Stimulated activated CD4-positive, alpha-beta T cell treated with anti-CD3 and anti-CD28 coated beads, Interleukin-1b, Interleukin-23, amount 100 ng/mL, for 48 hours (primary cell): ENCODE measurements at regions not wholly inside any gene's neighbourhood (a gene's known extent, or its start where the extent isn't known, plus 50 kb on each side); places are given as distances from the start of the nearest gene placed in this dataset.

ENCODE experiments used
- DNase-seq: peaks from one replicate; pipeline ENCODE4 v3.0.0-alpha.2; 2020

DNA sequence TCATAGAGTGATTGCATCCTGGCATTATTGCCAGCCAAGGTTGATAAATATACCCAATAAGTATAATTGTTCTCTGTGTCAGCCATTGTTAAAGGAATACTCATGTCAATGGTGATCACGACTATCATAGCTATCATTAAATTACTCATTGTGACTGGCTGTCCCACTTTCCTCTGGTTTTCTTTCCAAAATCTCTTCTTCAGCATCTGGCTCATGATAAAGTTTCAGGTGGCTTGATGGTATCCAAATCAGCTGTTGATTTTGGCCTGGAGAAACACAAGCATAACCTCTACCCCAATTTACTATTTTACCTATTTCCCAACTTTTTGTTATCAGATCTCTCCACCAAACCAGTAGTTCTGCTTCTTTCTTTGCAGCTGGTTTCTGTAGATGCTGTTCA lies 67.1 kb upstream of the SPIN2A start:
- no peak for DNase-seq

DNA sequence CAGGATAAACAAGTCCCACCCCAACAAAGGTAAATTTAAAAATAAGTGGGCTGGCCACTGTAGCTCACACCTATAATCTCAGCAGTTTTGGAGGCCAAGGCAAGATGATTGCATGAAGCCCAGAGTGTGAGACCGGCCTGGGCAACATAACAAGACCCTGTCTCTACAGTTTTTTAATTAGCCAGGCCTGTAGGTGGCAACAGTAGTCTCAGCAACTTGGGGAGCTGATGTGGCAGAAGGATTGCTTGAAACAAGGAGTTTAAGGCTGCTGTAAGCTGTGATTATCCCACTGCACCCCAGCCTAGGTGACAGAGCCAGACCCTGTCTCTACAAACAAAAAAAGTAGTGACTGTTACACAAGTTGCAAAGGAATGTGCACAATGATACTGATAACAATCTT lies 74.6 kb upstream of the FAAH2 start:
- DNase-seq: no peak

DNA sequence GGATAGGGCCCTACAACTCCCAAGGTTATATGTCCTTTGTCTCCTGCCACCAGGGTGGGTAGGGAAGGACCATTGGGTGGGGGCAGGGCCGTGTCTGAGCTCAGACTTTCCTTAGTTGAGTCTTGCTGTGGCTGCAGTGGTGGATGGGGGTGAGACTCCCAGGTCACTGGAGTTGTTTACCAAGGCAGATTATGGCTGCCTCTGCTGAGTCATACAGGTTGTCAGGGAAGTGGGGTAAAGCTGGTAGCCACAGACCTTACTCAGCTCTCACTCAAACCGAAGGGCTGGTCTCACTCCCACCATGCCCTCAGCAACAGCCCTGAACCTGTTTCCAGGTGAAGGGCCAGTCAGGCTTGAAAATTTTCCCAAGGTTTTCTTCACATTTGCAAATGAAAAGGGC lies 58.8 kb upstream of the FAAH2 start:
- DNase-seq: peak; percentile 5

GRCh38 chrX:57232658-57233360 lies 53.7 kb upstream of the FAAH2 start:
- no peak for DNase-seq
